ENCODE measurements at regions not wholly inside any gene's neighbourhood (a gene's known extent, or its start where the extent isn't known, plus 50 kb on each side); places are given as distances from the start of the nearest gene placed in this dataset.

- H3K27me3 ChIP-seq (ENCODE audit: control insufficient read depth in 2 of 2, insufficient read depth in 2 of 2, low read length in 2 of 2), result no peaks in the 10 kb centered on the region
- intact Hi-C loops (cut with micrococcal nuclease), result no loop called here
- Mint-ChIP-seq H3K4me3 (no peak overlapping the region), H3K27me3 (peaks cover 0 to 4% (median 0%) of the 10 kb centered on the region in 5 donors), H3K36me3 (peaks cover 0 to 4% (median 0%) of the 10 kb centered on the region in 5 donors), H3K9me3 (peaks cover 0 to 3% (median 0%) of the 10 kb centered on the region in 11 donors), H3K27ac (no peak overlapping the region), H3K4me1 (peaks cover 5 to 59% (median 6%) of the 10 kb centered on the region in 7 donors)
- no peak overlapping the region for H3K4me3 ChIP-seq (ENCODE audit: low read length)
- H3K36me3 ChIP-seq (ENCODE audit: control insufficient read depth in 2 of 3, insufficient read depth in 3 of 3, low read length in 3 of 3), result no peaks in the 10 kb centered on the region
- no peaks in the 10 kb centered on the region for H3K9me3 ChIP-seq (ENCODE audit: control insufficient read depth in 2 of 3, low read length in 3 of 3)
- H3K4me1 ChIP-seq (ENCODE audit: control insufficient read depth in 2 of 2, insufficient read depth in 2 of 2, low read length in 2 of 2), result peaks cover 0 to 6% of the 10 kb centered on the region in 2 donors
- no peak overlapping the region for H3K27ac ChIP-seq (ENCODE audit: low read depth, low read length)
- no peak for ATAC-seq
- POLR2A ChIA-PET, result no interaction called here
- no peak for DNase-seq
- CTCF ChIA-PET, result no interaction called here
Measured at GRCh38 chr1:59011663-59012062, 227.8 kb upstream of the JUN start.

DNA sequence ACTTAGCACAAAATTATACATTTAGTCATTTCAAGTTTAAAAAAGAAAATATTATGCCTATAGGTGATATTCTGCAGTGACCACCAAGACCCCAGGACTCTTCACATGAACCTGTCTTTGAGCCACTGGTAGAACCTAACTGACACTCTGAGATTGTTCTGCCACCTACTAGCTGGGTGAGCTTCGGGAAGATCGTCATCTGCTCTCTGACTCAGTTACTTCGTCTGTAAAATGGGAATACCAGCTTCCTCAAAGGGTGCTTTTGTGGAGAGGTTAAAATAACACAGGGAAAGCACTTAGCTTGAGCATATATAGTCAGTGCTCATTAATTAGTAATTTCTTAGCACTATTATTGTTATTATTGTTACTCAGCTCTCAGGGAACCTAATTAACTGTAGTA is 228.5 kb upstream of the JUN start:
- Mint-ChIP-seq H3K9me3 (peaks cover 0 to 3% (median 0%) of the 10 kb centered on the region in 11 donors), H3K27ac (no peak overlapping the region), H3K4me1 (peaks cover 0 to 53% (median 0%) of the 10 kb centered on the region in 7 donors), H3K36me3 (no peaks in the 10 kb centered on the region), H3K27me3 (peaks cover 0 to 4% (median 0%) of the 10 kb centered on the region in 5 donors), H3K4me3 (no peak overlapping the region)
- Histone ChIP-seq H3K4me3 (ENCODE audit: low read length) (no peak overlapping the region), H3K4me1 (ENCODE audit: control insufficient read depth in 2 of 2, insufficient read depth in 2 of 2, low read length in 2 of 2) (no peaks in the 10 kb centered on the region), H3K27ac (ENCODE audit: low read depth, low read length) (no peak overlapping the region), H3K36me3 (ENCODE audit: control insufficient read depth in 2 of 3, insufficient read depth in 3 of 3, low read length in 3 of 3) (no peaks in the 10 kb centered on the region), H3K9me3 (ENCODE audit: control insufficient read depth in 2 of 3, low read length in 3 of 3) (no peaks in the 10 kb centered on the region), H3K27me3 (ENCODE audit: control insufficient read depth in 2 of 2, insufficient read depth in 2 of 2, low read length in 2 of 2) (no peaks in the 10 kb centered on the region)
- POLR2A ChIA-PET, result no interaction called here
- intact Hi-C loops (cut with micrococcal nuclease), result no loop called here
- DNase-seq (no peak), ATAC-seq (no peak)
- CTCF ChIA-PET, result no interaction called here

GRCh38 chr1:59013276-59013927 is 229.6 kb upstream of the JUN start:
- Histone ChIP-seq H3K27me3 (ENCODE audit: control insufficient read depth in 2 of 2, insufficient read depth in 2 of 2, low read length in 2 of 2) (no peaks in the 10 kb centered on the region), H3K4me3 (ENCODE audit: low read length) (no peak overlapping the region), H3K27ac (ENCODE audit: low read depth, low read length) (no peak overlapping the region), H3K36me3 (ENCODE audit: control insufficient read depth in 2 of 3, insufficient read depth in 3 of 3, low read length in 3 of 3) (no peaks in the 10 kb centered on the region), H3K4me1 (ENCODE audit: control insufficient read depth in 2 of 2, insufficient read depth in 2 of 2, low read length in 2 of 2) (no peaks in the 10 kb centered on the region), H3K9me3 (ENCODE audit: control insufficient read depth in 2 of 3, low read length in 3 of 3) (no peaks in the 10 kb centered on the region)
- H3K36me3 Mint-ChIP-seq, result peaks cover 0 to 6% (median under 1%) of the 10 kb centered on the region in 5 donors
- POLR2A ChIA-PET, result no interaction called here
- intact Hi-C loops (cut with micrococcal nuclease), result no loop called here
- DNase-seq (no peak), ATAC-seq (no peak)
- H3K27ac Mint-ChIP-seq, result peak overlapping the region in 1 of 9 donors; percentile 11
- no peak overlapping the region for H3K4me3 Mint-ChIP-seq
- peaks cover 0 to 4% (median 0%) of the 10 kb centered on the region in 5 donors for H3K27me3 Mint-ChIP-seq
- peaks cover 0 to 3% (median 0%) of the 10 kb centered on the region in 11 donors for H3K9me3 Mint-ChIP-seq
- CTCF ChIA-PET, result no interaction called here
- peaks cover 0 to 55% (median 2%) of the 10 kb centered on the region in 7 donors for H3K4me1 Mint-ChIP-seq

DNA sequence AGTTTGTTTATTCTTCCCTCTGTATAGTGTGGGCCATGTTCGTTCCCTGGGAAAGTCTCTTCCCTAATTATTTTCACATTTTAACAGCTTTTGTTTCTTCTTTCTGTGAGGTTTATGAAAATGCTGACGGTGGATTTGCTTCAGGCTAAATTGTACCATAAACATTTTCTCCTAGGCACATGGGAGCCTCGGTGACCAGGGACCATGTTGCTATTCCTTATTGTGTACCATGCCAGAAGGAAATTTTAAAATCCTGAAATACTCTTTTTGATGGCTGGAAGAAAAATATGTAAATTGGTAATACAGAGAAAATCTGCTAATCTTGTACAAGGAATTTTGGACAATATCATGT is 230.1 kb upstream of the JUN start:
- H3K27me3 Mint-ChIP-seq, result peaks cover 0 to 4% (median 0%) of the 10 kb centered on the region in 5 donors
- Histone ChIP-seq H3K4me3 (ENCODE audit: low read length) (no peak overlapping the region), H3K27me3 (ENCODE audit: control insufficient read depth in 2 of 2, insufficient read depth in 2 of 2, low read length in 2 of 2) (no peaks in the 10 kb centered on the region), H3K9me3 (ENCODE audit: control insufficient read depth in 2 of 3, low read length in 3 of 3) (no peaks in the 10 kb centered on the region), H3K36me3 (ENCODE audit: control insufficient read depth in 2 of 3, insufficient read depth in 3 of 3, low read length in 3 of 3) (no peaks in the 10 kb centered on the region), H3K4me1 (ENCODE audit: control insufficient read depth in 2 of 2, insufficient read depth in 2 of 2, low read length in 2 of 2) (no peaks in the 10 kb centered on the region), H3K27ac (ENCODE audit: low read depth, low read length) (no peak overlapping the region)
- ChIA-PET CTCF (no interaction called here), POLR2A (no interaction called here)
- no peak overlapping the region for H3K4me3 Mint-ChIP-seq
- intact Hi-C loops (cut with micrococcal nuclease), result no loop called here
- ATAC-seq (no peak), DNase-seq (no peak)
- H3K4me1 Mint-ChIP-seq, result peaks cover 0 to 56% (median 5%) of the 10 kb centered on the region in 7 donors
- H3K27ac Mint-ChIP-seq, result peak overlapping the region in 1 of 9 donors; percentile 11
- peaks cover 0 to 9% (median 4%) of the 10 kb centered on the region in 5 donors for H3K36me3 Mint-ChIP-seq
- peaks cover 0 to 7% (median 0%) of the 10 kb centered on the region in 11 donors for H3K9me3 Mint-ChIP-seq

DNA sequence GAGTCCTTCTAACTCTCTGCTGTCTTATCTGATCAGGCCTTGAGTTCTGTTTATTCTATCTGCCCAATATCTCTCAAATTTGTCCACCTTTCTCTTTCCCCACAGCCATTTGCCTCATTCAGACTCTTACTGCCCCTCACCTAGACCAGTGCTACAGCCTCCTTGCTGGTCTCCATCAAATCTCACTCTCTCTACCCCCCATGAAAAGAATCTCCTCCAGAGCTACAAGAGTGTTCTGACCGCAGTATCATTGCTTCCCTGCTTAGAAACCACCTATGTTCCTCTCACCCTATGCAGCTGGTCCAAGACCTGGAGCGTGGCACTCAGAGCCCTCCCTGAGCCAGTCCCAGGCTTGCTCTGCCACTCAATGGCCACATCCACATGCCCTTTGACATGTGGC is 231.0 kb upstream of the JUN start:
- Mint-ChIP-seq H3K4me1 (peaks cover 4 to 59% (median 11%) of the 10 kb centered on the region in 7 donors), H3K27me3 (peaks cover 0 to 4% (median 0%) of the 10 kb centered on the region in 5 donors), H3K9me3 (peaks cover 0 to 8% (median 0%) of the 10 kb centered on the region in 11 donors), H3K27ac (peak overlapping the region in 1 of 9 donors; percentile 3), H3K36me3 (peaks cover 0 to 12% (median 4%) of the 10 kb centered on the region in 5 donors), H3K4me3 (no peak overlapping the region)
- DNase-seq, result no peak
- Histone ChIP-seq H3K9me3 (ENCODE audit: control insufficient read depth in 2 of 3, low read length in 3 of 3) (no peaks in the 10 kb centered on the region), H3K27me3 (ENCODE audit: control insufficient read depth in 2 of 2, insufficient read depth in 2 of 2, low read length in 2 of 2) (no peaks in the 10 kb centered on the region), H3K4me3 (ENCODE audit: low read length) (no peak overlapping the region), H3K36me3 (ENCODE audit: control insufficient read depth in 2 of 3, insufficient read depth in 3 of 3, low read length in 3 of 3) (no peaks in the 10 kb centered on the region), H3K4me1 (ENCODE audit: control insufficient read depth in 2 of 2, insufficient read depth in 2 of 2, low read length in 2 of 2) (peaks cover 4% of the 10 kb centered on the region in 2 donors), H3K27ac (ENCODE audit: low read depth, low read length) (no peak overlapping the region)
- intact Hi-C loops (cut with micrococcal nuclease), result no loop called here
- ChIA-PET POLR2A (no interaction called here), CTCF (no interaction called here)
- ATAC-seq, result no peak

DNA sequence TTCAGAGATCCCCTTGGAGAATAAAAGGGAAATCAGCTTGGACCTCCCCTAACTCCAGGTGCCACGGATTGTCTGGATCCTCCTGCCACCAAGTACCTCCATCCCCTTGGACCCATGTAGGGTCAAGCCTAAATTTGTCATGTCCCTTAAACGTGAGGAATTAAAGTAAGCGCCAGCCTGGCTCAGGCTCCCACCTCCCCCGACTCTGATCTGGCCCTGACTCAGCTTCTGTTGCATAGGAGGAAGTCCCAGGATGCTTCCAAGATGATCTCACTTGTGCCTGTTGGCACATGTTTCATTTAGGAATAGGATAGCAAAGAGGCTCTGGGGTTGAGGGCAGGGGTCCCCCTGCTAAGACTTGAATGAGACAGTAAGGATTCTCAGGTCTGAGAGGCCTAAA is 231.9 kb upstream of the JUN start:
- H3K4me1 ChIP-seq (ENCODE audit: control insufficient read depth in 2 of 2, insufficient read depth in 2 of 2, low read length in 2 of 2), result peaks cover 9 to 11% of the 10 kb centered on the region in 2 donors
- H3K36me3 Mint-ChIP-seq, result peaks cover 0 to 15% (median 4%) of the 10 kb centered on the region in 5 donors
- peaks cover 11 to 67% (median 20%) of the 10 kb centered on the region in 7 donors for H3K4me1 Mint-ChIP-seq

GRCh38 chr1:59016390-59016789 is 232.5 kb upstream of the JUN start:
- no peak overlapping the region for H3K4me3 ChIP-seq (ENCODE audit: low read length)
- intact Hi-C loops (cut with micrococcal nuclease), result no loop called here
- peaks cover 11 to 15% of the 10 kb centered on the region in 2 donors for H3K4me1 ChIP-seq (ENCODE audit: control insufficient read depth in 2 of 2, insufficient read depth in 2 of 2, low read length in 2 of 2)
- H3K36me3 Mint-ChIP-seq, result peaks cover 0 to 15% (median 4%) of the 10 kb centered on the region in 5 donors
- no peaks in the 10 kb centered on the region for H3K9me3 ChIP-seq (ENCODE audit: control insufficient read depth in 2 of 3, low read length in 3 of 3)
- CTCF ChIA-PET, result no interaction called here
- no peak for DNase-seq
- no peaks in the 10 kb centered on the region for H3K27me3 ChIP-seq (ENCODE audit: control insufficient read depth in 2 of 2, insufficient read depth in 2 of 2, low read length in 2 of 2)
- ATAC-seq, result no peak
- H3K36me3 ChIP-seq (ENCODE audit: control insufficient read depth in 2 of 3, insufficient read depth in 3 of 3, low read length in 3 of 3), result no peaks in the 10 kb centered on the region
- peaks cover 0 to under 1% (median 0%) of the 10 kb centered on the region in 5 donors for H3K27me3 Mint-ChIP-seq
- POLR2A ChIA-PET, result no interaction called here
- H3K27ac Mint-ChIP-seq, result peak overlapping the region in 2 of 9 donors; percentile 4 to 16
- no peak overlapping the region for H3K4me3 Mint-ChIP-seq
- no peak overlapping the region for H3K27ac ChIP-seq (ENCODE audit: low read depth, low read length)
- H3K4me1 Mint-ChIP-seq, result peaks cover 16 to 71% (median 25%) of the 10 kb centered on the region in 7 donors
- H3K9me3 Mint-ChIP-seq, result peaks cover 0 to 7% (median 0%) of the 10 kb centered on the region in 11 donors

More for the DNA sequence above, 231.9 kb upstream of the JUN start:
- Histone ChIP-seq H3K27ac (ENCODE audit: low read depth, low read length) (no peak overlapping the region), H3K9me3 (ENCODE audit: control insufficient read depth in 2 of 3, low read length in 3 of 3) (no peaks in the 10 kb centered on the region), H3K27me3 (ENCODE audit: control insufficient read depth in 2 of 2, insufficient read depth in 2 of 2, low read length in 2 of 2) (no peaks in the 10 kb centered on the region), H3K36me3 (ENCODE audit: control insufficient read depth in 2 of 3, insufficient read depth in 3 of 3, low read length in 3 of 3) (no peaks in the 10 kb centered on the region), H3K4me3 (ENCODE audit: low read length) (no peak overlapping the region)
- no peak for DNase-seq
- H3K9me3 Mint-ChIP-seq, result peaks cover 0 to 7% (median 0%) of the 10 kb centered on the region in 11 donors
- peaks cover 0 to 4% (median 0%) of the 10 kb centered on the region in 5 donors for H3K27me3 Mint-ChIP-seq
- H3K4me3 Mint-ChIP-seq, result no peak overlapping the region
- ChIA-PET POLR2A (no interaction called here), CTCF (no interaction called here)
- intact Hi-C loops (cut with micrococcal nuclease), result no loop called here
- no peak overlapping the region for H3K27ac Mint-ChIP-seq
- ATAC-seq, result no peak
